Subcutaneous adipose tissue (tissue), 1 donor: ENCODE measurements at regions not wholly inside any gene's neighbourhood (a gene's known extent, or its start where the extent isn't known, plus 50 kb on each side); places are given as distances from the start of the nearest gene placed in this dataset.

Source experiments
- TF ChIP-seq, protein P1 (sequence below): fragments of 450-650 bp; IDR thresholded peaks from one replicate; pipeline ENCODE4 v1.5.1; 2016; ENCODE audit warnings: low read depth, mild to moderate bottlenecking, control low read depth, antibody characterized with exemption, moderate library complexity

DNA sequence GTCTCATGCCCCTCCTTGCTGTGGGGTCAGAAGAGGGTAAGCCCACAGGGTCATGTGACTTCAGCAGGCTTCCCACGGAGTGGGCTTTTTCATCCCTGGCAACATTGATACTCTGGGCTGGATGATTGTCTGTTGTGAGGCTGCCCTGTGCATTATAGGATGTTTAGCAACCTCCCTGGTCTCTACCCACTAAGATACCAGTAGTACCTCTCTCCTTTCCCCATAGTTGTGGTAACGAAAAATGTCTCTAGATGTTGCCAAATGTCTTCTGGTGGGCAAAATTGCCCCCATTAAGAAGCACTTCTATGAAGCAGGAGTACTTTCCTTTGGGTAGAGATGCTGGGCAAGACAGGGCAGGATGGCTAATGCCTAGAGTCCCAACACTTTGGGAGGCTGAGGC lies 232.5 kb upstream of the ZNF217 start:
- TF ChIP-seq, protein P1, sequence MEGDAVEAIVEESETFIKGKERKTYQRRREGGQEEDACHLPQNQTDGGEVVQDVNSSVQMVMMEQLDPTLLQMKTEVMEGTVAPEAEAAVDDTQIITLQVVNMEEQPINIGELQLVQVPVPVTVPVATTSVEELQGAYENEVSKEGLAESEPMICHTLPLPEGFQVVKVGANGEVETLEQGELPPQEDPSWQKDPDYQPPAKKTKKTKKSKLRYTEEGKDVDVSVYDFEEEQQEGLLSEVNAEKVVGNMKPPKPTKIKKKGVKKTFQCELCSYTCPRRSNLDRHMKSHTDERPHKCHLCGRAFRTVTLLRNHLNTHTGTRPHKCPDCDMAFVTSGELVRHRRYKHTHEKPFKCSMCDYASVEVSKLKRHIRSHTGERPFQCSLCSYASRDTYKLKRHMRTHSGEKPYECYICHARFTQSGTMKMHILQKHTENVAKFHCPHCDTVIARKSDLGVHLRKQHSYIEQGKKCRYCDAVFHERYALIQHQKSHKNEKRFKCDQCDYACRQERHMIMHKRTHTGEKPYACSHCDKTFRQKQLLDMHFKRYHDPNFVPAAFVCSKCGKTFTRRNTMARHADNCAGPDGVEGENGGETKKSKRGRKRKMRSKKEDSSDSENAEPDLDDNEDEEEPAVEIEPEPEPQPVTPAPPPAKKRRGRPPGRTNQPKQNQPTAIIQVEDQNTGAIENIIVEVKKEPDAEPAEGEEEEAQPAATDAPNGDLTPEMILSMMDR = peak; percentile 72

GRCh38 chr20:53825282-53825681 lies 231.6 kb upstream of the ZNF217 start:
- TF ChIP-seq, protein P1 = no peak

GRCh38 chr20:53824779-53825178 lies 231.1 kb upstream of the ZNF217 start:
- TF ChIP-seq, protein P1 = peak; percentile 59

GRCh38 chr20:53823121-53823764 lies 229.6 kb upstream of the ZNF217 start:
- TF ChIP-seq, protein P1 = peak; percentile 44

- TF ChIP-seq, protein P1 = no peak
Measured at GRCh38 chr20:53822534-53822933, 228.9 kb upstream of the ZNF217 start.

GRCh38 chr20:53819973-53820451 lies 226.4 kb upstream of the ZNF217 start:
- TF ChIP-seq, protein P1 = peak; percentile 89

GRCh38 chr20:53818457-53819177 lies 225.0 kb upstream of the ZNF217 start:
- TF ChIP-seq, protein P1 = peak; percentile 25
